Breast epithelium (tissue), 3 donors: ENCODE measurements at regions not wholly inside any gene's neighbourhood (a gene's known extent, or its start where the extent isn't known, plus 50 kb on each side); places are given as distances from the start of the nearest gene placed in this dataset.

Source experiments
- POLR2A ChIP-seq: fragments of 450-650 bp; IDR thresholded peaks from one replicate; pipeline ENCODE4 v1.6.1; 2016; ENCODE audit warnings: antibody characterized with exemption, mild to moderate bottlenecking, moderate library complexity
- POLR2AphosphoS5 ChIP-seq, 3 donors: sonication (generic); formaldehyde crosslinking; IDR thresholded peaks; one replicate each; pipeline ENCODE4 v1.6.1; 2017; ENCODE audit warnings: antibody characterized with exemption in 3 of 3
- TF ChIP-seq, protein P1 (sequence below), 3 donors: fragments of 450-650 bp; IDR thresholded peaks; one replicate each; pipeline ENCODE4 v1.5.1; 2016 to 2017; ENCODE audit warnings: antibody characterized with exemption in 3 of 3, mild to moderate bottlenecking in 3 of 3, moderate library complexity in 3 of 3

DNA sequence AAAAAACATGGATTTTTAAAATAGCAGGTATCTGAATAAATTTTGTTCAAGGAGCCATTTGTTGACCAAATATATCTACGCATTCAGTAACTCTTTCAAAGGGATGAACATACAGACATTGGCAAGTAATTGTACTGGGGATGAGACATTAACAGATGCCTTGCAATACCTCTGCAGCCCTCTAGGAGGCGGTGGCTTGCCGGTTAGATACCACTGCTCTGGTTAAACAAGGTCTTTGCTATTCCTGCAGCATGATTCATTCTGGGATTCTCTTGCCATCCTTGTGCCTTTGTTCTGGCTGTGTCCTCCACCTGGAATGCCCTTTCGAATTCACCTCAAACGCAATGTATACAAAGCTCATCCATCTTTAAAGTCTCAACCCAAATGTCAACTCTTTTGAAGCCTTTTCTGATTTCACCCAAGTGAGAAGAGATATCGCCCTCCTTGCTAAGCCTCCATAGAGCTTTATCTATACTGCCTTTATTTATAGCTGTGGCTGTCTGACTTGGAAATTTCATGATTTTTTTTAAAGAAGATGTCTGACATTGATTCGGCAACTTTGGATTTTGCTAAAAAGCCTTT lies 131.0 kb upstream of the SRRM4 start:
- TF ChIP-seq POLR2A (no peak), POLR2AphosphoS5 (IDR thresholded peaks at IDR 0.05) (no peak)
- TF ChIP-seq, protein P1, sequence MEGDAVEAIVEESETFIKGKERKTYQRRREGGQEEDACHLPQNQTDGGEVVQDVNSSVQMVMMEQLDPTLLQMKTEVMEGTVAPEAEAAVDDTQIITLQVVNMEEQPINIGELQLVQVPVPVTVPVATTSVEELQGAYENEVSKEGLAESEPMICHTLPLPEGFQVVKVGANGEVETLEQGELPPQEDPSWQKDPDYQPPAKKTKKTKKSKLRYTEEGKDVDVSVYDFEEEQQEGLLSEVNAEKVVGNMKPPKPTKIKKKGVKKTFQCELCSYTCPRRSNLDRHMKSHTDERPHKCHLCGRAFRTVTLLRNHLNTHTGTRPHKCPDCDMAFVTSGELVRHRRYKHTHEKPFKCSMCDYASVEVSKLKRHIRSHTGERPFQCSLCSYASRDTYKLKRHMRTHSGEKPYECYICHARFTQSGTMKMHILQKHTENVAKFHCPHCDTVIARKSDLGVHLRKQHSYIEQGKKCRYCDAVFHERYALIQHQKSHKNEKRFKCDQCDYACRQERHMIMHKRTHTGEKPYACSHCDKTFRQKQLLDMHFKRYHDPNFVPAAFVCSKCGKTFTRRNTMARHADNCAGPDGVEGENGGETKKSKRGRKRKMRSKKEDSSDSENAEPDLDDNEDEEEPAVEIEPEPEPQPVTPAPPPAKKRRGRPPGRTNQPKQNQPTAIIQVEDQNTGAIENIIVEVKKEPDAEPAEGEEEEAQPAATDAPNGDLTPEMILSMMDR (IDR thresholded peaks at IDR 0.05), result peak in 1 of 3 donors; percentile 18
